Neuronal stem cell (in vitro differentiated cells): ENCODE measurements at regions not wholly inside any gene's neighbourhood (a gene's known extent, or its start where the extent isn't known, plus 50 kb on each side); places are given as distances from the start of the nearest gene placed in this dataset.

Source experiments
- DNase-seq: peaks from one replicate; pipeline ENCODE4 v3.0.0-alpha.2; 2013; ENCODE audit warnings: low spot score
- H2AFZ ChIP-seq: one replicate; pipeline ENCODE4 v1.6.1; 2013; ENCODE audit warnings: mild to moderate bottlenecking, low read length, inconsistent platforms
- H2AK5ac ChIP-seq: 2 replicates; pipeline ENCODE4 v1.6.1; 2013; ENCODE audit warnings: low read depth, mild to moderate bottlenecking, inconsistent platforms, low read length, moderate library complexity, mixed read lengths
- H2BK120ac ChIP-seq: 2 replicates; pipeline ENCODE4 v1.6.1; 2013; ENCODE audit warnings: low read depth, mild to moderate bottlenecking, inconsistent platforms, low read length, moderate library complexity, mixed read lengths
- H2BK12ac ChIP-seq: one replicate; pipeline ENCODE4 v1.6.1; 2013; ENCODE audit warnings: low read length, inconsistent platforms
- H2BK15ac ChIP-seq: 2 replicates; pipeline ENCODE4 v1.6.1; 2013; ENCODE audit warnings: mild to moderate bottlenecking, low read length, inconsistent platforms, mixed read lengths
- H2BK5ac ChIP-seq: one replicate; pipeline ENCODE4 v1.6.1; 2013; ENCODE audit warnings: inconsistent platforms, mild to moderate bottlenecking, low read length, moderate library complexity
- H3K14ac ChIP-seq: one replicate; pipeline ENCODE4 v1.6.1; 2013; ENCODE audit warnings: low read length, inconsistent platforms
- H3K18ac ChIP-seq: 2 replicates; pipeline ENCODE4 v1.6.1; 2013; ENCODE audit warnings: low read length, inconsistent platforms
- H3K23ac ChIP-seq: 2 replicates; pipeline ENCODE4 v1.6.1; 2013; ENCODE audit warnings: low read depth, mild to moderate bottlenecking, mixed read lengths, low read length, inconsistent platforms; ENCODE audit not compliant: poor library complexity
- H3K27ac ChIP-seq: replicated peaks from 3 replicates; pipeline ENCODE4 v1.5.1; 2013; ENCODE audit warnings: low read length, inconsistent platforms
- H3K27me3 ChIP-seq, 3 experiments: 2 replicates each; pipeline ENCODE4 v1.6.1; 2013; ENCODE audit warnings: low read length in 3 of 3, mild to moderate bottlenecking in 2 of 3, inconsistent platforms in 1 of 3, low read depth in 1 of 3, mixed read lengths in 1 of 3, moderate library complexity in 1 of 3; ENCODE audit not compliant: control insufficient read depth in 3 of 3, insufficient read depth in 3 of 3
- H3K36me3 ChIP-seq, 2 donors: replicated peaks in 1 of 2; 2 replicates each; pipeline ENCODE4 v1.6.1; 2013; ENCODE audit warnings: low read length in 2 of 2; ENCODE audit not compliant: control insufficient read depth in 2 of 2, insufficient read depth in 2 of 2
- H3K4ac ChIP-seq: 2 replicates; pipeline ENCODE4 v1.6.1; 2013; ENCODE audit warnings: inconsistent platforms, mild to moderate bottlenecking, low read length, moderate library complexity
- H3K4me1 ChIP-seq, 2 donors: 1 replicate in 1 of 2; 2 replicates in 1 of 2; pipeline ENCODE4 v1.6.1; 2013; ENCODE audit warnings: low read length in 2 of 2, low read depth in 1 of 2; ENCODE audit not compliant: control insufficient read depth in 2 of 2, insufficient read depth in 1 of 2
- H3K4me2 ChIP-seq: one replicate; pipeline ENCODE4 v1.6.1; 2013; ENCODE audit warnings: mild to moderate bottlenecking, low read length, inconsistent platforms; ENCODE audit not compliant: insufficient read depth, poor library complexity, severe bottlenecking
- H3K4me3 ChIP-seq, 2 donors: 2 replicates each; pipeline ENCODE4 v1.5.1; 2013; ENCODE audit warnings: low read length in 2 of 2, mild to moderate bottlenecking in 2 of 2, inconsistent platforms in 1 of 2, moderate library complexity in 1 of 2
- H3K79me1 ChIP-seq: one replicate; pipeline ENCODE4 v1.6.1; 2013; ENCODE audit warnings: low read depth, mild to moderate bottlenecking, inconsistent platforms, low read length, moderate library complexity
- H3K9ac ChIP-seq: one replicate; pipeline ENCODE4 v1.6.1; 2013; ENCODE audit warnings: mild to moderate bottlenecking, low read depth, low read length, inconsistent platforms; ENCODE audit not compliant: poor library complexity
- H3K9me3 ChIP-seq, 2 donors: replicated peaks in 1 of 2; 2 replicates each; pipeline versions ENCODE3 to v1.6.1; 2013; ENCODE audit warnings: low read length in 2 of 2, mild to moderate bottlenecking in 2 of 2, inconsistent platforms in 1 of 2, low read depth in 1 of 2, mixed read lengths in 1 of 2, moderate library complexity in 1 of 2; ENCODE audit not compliant: control insufficient read depth in 2 of 2, insufficient read depth in 1 of 2
- H4K8ac ChIP-seq: one replicate; pipeline ENCODE4 v1.6.1; 2013; ENCODE audit warnings: low read depth, mild to moderate bottlenecking, inconsistent platforms, low read length, moderate library complexity
- H4K91ac ChIP-seq: one replicate; pipeline ENCODE4 v1.6.1; 2013; ENCODE audit warnings: low read length, low read depth, mild to moderate bottlenecking, inconsistent platforms; ENCODE audit not compliant: poor library complexity
- WGBS, 2 donors: extraction: QIAGEN DNeasy Blood & Tissue Kit; methylation state at CpG; one replicate each; pipeline ENCODE4 v1.1.7; 2013; ENCODE audit warnings: missing lambda C conversion rate in 2 of 2, mixed read lengths in 1 of 2; ENCODE audit not compliant: insufficient read length in 2 of 2, insufficient replicate concordance in 1 of 2; ENCODE audit errors: extremely low coverage in 2 of 2; 5-methylcytosine and 5-hydroxymethylcytosine counted together

DNA sequence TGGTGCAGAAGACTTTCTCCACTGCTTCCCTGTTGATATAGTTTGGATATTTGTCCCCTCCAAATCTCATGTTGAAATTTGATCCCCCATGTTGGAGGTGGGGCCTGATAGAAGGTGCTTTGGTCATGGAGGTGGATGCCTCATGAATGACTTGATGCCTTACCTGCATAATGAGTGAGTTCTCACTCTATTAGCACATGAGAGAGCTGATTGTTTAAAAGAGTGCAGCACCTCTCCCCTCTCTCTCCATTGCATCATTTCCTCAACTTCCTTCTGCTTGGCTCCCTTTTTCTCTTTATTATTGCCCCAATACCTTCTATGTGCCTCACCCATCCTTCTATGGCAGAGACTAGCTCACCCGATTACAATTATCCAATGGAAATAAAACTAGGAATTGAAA lies 90.8 kb upstream of the COX10 start:
- no peak overlapping the region for H2AK5ac ChIP-seq
- peaks cover 0 to 2% of the 10 kb centered on the region in 2 donors for H3K9me3 ChIP-seq
- no peak overlapping the region for H3K23ac ChIP-seq
- no peak overlapping the region for H3K9ac ChIP-seq
- no peak overlapping the region for H3K4ac ChIP-seq
- H3K4me2 ChIP-seq = no peak overlapping the region
- H3K4me1 ChIP-seq = no peaks in the 10 kb centered on the region
- no peak overlapping the region for H2BK15ac ChIP-seq
- no CpG with 5 or more reads among the region's 1 CpG for WGBS, 2 donors
- H4K91ac ChIP-seq = no peak overlapping the region
- H3K27me3 ChIP-seq = no peaks in the 10 kb centered on the region
- no peak overlapping the region for H2BK12ac ChIP-seq
- no peak overlapping the region for H4K8ac ChIP-seq
- peaks cover 0 to 6% of the 10 kb centered on the region in 2 donors for H3K36me3 ChIP-seq
- no peak overlapping the region for H2BK120ac ChIP-seq
- no peak overlapping the region for H2AFZ ChIP-seq
- H3K27ac ChIP-seq = no peak overlapping the region
- H3K4me3 ChIP-seq = no peak overlapping the region
- no peak for DNase-seq
- H3K79me1 ChIP-seq = no peaks in the 10 kb centered on the region
- no peak overlapping the region for H3K18ac ChIP-seq
- H2BK5ac ChIP-seq = peak overlapping the region; percentile 49
- no peak overlapping the region for H3K14ac ChIP-seq

GRCh38 chr17:13981881-13982280 lies 87.4 kb upstream of the COX10 start:
- H3K23ac ChIP-seq = no peak overlapping the region
- H4K8ac ChIP-seq = no peak overlapping the region
- no peak overlapping the region for H3K14ac ChIP-seq
- no peak overlapping the region for H2AK5ac ChIP-seq
- H3K27me3 ChIP-seq = no peaks in the 10 kb centered on the region
- peaks cover 0 to 6% of the 10 kb centered on the region in 2 donors for H3K36me3 ChIP-seq
- H3K4me3 ChIP-seq = no peak overlapping the region
- no peak overlapping the region for H3K18ac ChIP-seq
- DNase-seq = no peak
- no peak overlapping the region for H2BK12ac ChIP-seq
- H2AFZ ChIP-seq = no peak overlapping the region
- no peak overlapping the region for H3K9ac ChIP-seq
- no peak overlapping the region for H3K4ac ChIP-seq
- no peak overlapping the region for H3K4me2 ChIP-seq
- no peak overlapping the region for H2BK15ac ChIP-seq
- H3K4me1 ChIP-seq = peaks cover 0 to 1% of the 10 kb centered on the region in 2 donors
- peaks cover 0 to 1% of the 10 kb centered on the region in 2 donors for H3K9me3 ChIP-seq
- H2BK5ac ChIP-seq = no peak overlapping the region
- no CpG with 5 or more reads among the region's 3 CpGs for WGBS, 2 donors
- H3K27ac ChIP-seq = no peak overlapping the region
- no peak overlapping the region for H4K91ac ChIP-seq
- H3K79me1 ChIP-seq = no peaks in the 10 kb centered on the region
- no peak overlapping the region for H2BK120ac ChIP-seq

DNA sequence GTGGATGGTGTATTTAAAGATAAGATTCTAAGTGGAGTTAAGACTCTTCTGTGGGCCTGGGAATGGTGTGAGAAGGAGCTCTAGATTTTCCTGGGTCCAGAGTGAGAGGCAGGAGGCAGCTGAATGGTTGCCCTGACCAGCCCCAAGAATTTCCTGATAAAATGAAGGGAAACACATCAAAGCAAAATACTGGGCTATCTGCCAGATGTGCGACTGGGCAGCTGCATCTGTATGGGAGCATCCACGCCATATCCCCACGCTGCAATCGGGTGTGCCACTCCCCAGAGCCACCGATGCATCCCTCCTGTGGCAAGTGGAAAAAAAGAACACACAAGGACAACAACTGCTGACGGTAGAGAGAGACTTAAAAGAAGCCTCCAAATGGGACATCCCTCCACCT lies 84.3 kb upstream of the COX10 start:
- Histone ChIP-seq H3K4me2 (no peak overlapping the region), H3K9ac (no peak overlapping the region), H3K9me3 (no peaks in the 10 kb centered on the region), H3K36me3 (peaks cover 0 to 6% of the 10 kb centered on the region in 2 donors), H3K27me3 (no peaks in the 10 kb centered on the region), H2BK5ac (no peak overlapping the region), H3K79me1 (no peaks in the 10 kb centered on the region), H2AFZ (no peak overlapping the region), H4K8ac (no peak overlapping the region), H4K91ac (no peak overlapping the region), H2BK12ac (no peak overlapping the region), H2AK5ac (no peak overlapping the region), H2BK120ac (no peak overlapping the region), H3K14ac (no peak overlapping the region), H2BK15ac (no peak overlapping the region), H3K27ac (no peak overlapping the region), H3K4ac (no peak overlapping the region), H3K4me1 (peaks cover 0 to 1% of the 10 kb centered on the region in 2 donors), H3K23ac (no peak overlapping the region), H3K18ac (no peak overlapping the region), H3K4me3 (no peak overlapping the region)
- DNase-seq = no peak
- whole genome bisulfite sequencing, 2 donors = no CpG with 5 or more reads among the region's 6 CpGs

- peaks cover 0 to 1% of the 10 kb centered on the region in 2 donors for H3K4me1 ChIP-seq
Measured at GRCh38 chr17:13986855-13987254, 82.4 kb upstream of the COX10 start.

More at GRCh38 chr17:13986855-13987254, 82.4 kb upstream of the COX10 start:
- peak overlapping the region; percentile 25 for H3K23ac ChIP-seq
- H3K4me3 ChIP-seq = no peak overlapping the region
- no peaks in the 10 kb centered on the region for H3K36me3 ChIP-seq
- H3K18ac ChIP-seq = no peak overlapping the region
- no peak overlapping the region for H3K27ac ChIP-seq
- no peak overlapping the region for H3K9ac ChIP-seq
- H3K79me1 ChIP-seq = no peaks in the 10 kb centered on the region
- no peak overlapping the region for H2BK12ac ChIP-seq
- H3K4ac ChIP-seq = no peak overlapping the region
- DNase-seq = no peak
- no peak overlapping the region for H2BK5ac ChIP-seq
- H4K91ac ChIP-seq = no peak overlapping the region
- H3K4me2 ChIP-seq = no peak overlapping the region
- no peak overlapping the region for H3K14ac ChIP-seq
- H2AK5ac ChIP-seq = no peak overlapping the region
- no CpG with 5 or more reads among the region's 4 CpGs for WGBS, 2 donors
- no peak overlapping the region for H2AFZ ChIP-seq
- H4K8ac ChIP-seq = no peak overlapping the region
- H2BK15ac ChIP-seq = no peak overlapping the region
- no peaks in the 10 kb centered on the region for H3K9me3 ChIP-seq
- no peaks in the 10 kb centered on the region for H3K27me3 ChIP-seq
- H2BK120ac ChIP-seq = no peak overlapping the region
